SU-DHL-6 (cell line): ENCODE measurements at regions not wholly inside any gene's neighbourhood (a gene's known extent, or its start where the extent isn't known, plus 50 kb on each side); places are given as distances from the start of the nearest gene placed in this dataset.
A peak's percentile ranks its signal among the peaks of the same experiment; 100 is the strongest.

Experiments used
- CTCF ChIP-seq: fragments of 200-600 bp; sonication (generic); IDR thresholded peaks from one replicate; pipeline ENCODE4 v1.5.1; 2017; ENCODE audit warnings: antibody characterized with exemption, mild to moderate bottlenecking, low read length, moderate library complexity; ENCODE audit not compliant: insufficient read depth, poor library complexity, severe bottlenecking
- EZH2phosphoT487 ChIP-seq: fragments of 200-600 bp; sonication (generic), shearing (Covaris generic); conservative IDR thresholded peaks from 2 replicates; pipeline ENCODE4 v1.6.1; 2018; ENCODE audit warnings: mild to moderate bottlenecking, antibody characterized with exemption, low read length, moderate library complexity, mixed read lengths

- TF ChIP-seq CTCF (peak; percentile 78), EZH2phosphoT487 (no peak)
These were observed 123.6 kb downstream of the PALM2AKAP2 start for GRCh38 chr9:109903515-109904138.
